GM12874 (cell line): ENCODE measurements at regions not wholly inside any gene's neighbourhood (a gene's known extent, or its start where the extent isn't known, plus 50 kb on each side); places are given as distances from the start of the nearest gene placed in this dataset.

Experiments used
- TF ChIP-seq, protein P1 (sequence below): IDR thresholded peaks from 2 replicates; pipeline ENCODE4 v1.5.1; 2011; ENCODE audit warnings: low read depth, mild to moderate bottlenecking, control low read depth, low read length, moderate library complexity; ENCODE audit not compliant: insufficient read depth

DNA sequence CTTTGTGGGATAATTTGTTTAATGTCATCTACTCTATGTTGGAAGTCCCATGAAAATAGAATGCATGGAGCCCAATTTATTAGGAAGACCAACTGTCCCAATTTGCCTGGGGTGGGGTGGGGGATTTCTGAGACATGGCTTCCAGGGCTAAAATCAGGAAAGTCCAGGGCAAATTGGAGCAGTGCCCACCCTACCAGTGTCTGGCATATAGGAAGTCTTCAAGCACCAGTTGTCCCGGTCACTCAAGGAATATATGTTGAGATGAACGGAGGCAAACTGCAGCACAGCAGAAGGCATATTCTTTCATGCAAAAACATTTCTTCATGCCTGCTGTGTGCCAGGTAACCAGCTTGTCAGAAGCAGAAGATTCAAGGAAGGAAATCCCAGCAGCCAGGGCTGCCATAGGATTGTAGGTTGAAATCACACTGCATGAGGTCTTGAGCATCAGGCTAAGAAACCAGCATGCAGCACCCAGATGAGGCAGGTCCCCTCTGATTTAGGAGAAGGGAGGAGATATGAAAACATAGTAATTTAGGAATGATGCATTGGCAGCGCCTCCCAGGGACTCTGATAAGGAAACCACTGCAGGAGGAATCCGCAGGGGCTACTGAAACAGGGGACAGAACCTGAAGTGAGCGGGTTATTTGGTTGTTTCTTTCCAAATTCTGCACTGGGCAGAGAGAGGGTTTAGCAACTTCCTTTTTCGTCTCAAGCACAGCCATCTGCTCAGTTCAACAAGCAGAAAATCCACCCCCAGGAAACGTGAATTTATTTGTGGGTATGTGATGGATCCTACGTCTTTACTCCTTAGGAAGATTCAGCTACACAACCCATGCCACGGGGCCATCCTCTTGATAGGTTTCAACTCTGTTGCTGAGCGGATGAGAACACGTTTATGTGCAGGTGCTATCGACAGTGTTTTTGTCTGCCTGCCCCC is 112.6 kb upstream of the CPEB4 start:
- TF ChIP-seq, protein P1, sequence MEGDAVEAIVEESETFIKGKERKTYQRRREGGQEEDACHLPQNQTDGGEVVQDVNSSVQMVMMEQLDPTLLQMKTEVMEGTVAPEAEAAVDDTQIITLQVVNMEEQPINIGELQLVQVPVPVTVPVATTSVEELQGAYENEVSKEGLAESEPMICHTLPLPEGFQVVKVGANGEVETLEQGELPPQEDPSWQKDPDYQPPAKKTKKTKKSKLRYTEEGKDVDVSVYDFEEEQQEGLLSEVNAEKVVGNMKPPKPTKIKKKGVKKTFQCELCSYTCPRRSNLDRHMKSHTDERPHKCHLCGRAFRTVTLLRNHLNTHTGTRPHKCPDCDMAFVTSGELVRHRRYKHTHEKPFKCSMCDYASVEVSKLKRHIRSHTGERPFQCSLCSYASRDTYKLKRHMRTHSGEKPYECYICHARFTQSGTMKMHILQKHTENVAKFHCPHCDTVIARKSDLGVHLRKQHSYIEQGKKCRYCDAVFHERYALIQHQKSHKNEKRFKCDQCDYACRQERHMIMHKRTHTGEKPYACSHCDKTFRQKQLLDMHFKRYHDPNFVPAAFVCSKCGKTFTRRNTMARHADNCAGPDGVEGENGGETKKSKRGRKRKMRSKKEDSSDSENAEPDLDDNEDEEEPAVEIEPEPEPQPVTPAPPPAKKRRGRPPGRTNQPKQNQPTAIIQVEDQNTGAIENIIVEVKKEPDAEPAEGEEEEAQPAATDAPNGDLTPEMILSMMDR: no peak

DNA sequence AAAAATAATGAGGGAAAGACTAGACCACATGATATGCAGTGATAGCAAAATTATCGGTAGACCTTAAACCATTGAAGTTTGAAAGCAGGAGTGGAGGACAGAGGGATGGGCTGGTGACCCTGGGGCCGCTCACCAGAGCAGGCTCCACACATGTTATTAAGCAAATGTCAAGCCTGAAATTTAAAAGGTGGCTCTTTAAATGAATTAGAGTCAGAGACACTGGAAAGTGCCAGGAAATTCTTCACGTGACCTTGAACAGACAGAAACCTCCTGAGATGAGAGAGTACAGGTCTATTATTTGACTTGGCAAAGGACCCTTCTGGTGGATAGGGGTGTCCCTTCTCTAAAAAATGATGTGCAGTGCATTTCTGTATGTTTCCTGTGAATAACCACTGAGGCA is 111.0 kb upstream of the CPEB4 start:
- TF ChIP-seq, protein P1: no peak

DNA sequence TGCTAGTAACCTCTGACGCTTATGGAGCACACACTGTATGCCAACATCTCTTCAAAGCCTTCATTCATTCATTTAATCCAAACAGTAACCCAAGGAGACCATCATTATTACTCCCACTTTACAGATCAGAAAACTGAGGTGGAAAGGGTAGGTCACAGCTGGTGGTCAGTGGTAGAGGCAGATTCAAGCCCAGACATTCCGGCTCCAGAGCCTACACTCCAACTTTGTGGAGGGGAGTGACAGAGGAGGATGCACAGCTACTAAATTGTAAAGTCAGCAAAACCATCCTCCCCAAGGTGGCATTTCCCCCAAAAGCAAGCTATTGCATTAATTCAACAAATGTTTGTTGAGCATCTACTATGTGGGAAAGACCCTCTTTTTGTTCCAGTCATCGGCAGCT is 110.5 kb upstream of the CPEB4 start:
- TF ChIP-seq, protein P1: no peak

DNA sequence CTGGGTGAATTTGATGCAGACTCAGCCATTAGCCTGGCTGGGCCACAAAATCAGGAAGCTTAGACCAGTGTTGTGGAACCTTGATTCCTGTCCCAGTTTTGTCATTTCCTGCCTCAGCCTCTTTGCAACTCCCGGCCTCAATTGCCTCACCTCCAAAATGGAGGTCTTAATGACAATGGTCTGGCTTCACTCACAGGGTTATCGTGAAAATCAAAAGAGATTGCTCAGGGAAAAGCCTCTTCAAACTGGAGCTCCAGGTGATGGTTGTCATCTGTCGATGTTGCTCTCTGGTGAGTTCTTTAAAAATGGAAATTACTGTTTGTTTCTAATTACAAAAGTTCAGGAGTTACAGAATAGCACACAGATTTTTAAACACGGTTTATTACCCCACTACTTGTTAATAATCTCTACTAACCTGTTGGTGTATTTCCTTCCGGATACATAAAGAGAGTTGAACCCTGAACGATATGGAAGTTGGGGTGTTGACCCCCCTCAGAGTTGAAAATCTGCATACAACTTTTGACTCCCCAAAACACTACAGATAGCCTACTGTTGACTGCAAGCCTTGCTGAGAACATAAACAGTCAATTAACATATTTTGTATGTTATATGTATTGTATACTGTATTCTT is 109.9 kb upstream of the CPEB4 start:
- TF ChIP-seq, protein P1: no peak

DNA sequence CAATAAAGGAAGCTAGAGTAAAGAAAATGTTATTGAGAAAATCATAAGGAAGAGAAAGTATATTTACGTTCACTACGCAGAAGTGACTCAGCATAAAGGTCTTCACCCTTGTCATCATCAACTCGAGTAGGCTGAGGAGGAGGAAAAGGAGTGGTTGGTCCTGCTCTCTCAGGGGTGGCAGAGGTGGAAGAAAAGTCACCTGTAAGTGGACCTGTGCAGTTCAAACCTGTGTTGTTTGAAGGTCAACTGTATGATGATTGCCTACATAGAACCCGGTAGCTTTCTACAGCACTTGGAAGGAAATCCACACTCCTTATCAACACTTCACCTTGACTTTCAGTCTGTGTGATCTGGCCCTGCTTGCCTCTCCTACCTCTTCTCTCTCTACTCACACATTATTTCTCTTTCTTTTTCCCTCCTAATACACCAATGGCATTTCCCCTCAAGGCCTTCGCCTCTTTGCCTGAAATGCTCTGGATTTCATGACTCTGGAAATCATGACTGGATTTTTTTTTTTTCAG is 109.3 kb upstream of the CPEB4 start:
- TF ChIP-seq, protein P1: no peak

DNA sequence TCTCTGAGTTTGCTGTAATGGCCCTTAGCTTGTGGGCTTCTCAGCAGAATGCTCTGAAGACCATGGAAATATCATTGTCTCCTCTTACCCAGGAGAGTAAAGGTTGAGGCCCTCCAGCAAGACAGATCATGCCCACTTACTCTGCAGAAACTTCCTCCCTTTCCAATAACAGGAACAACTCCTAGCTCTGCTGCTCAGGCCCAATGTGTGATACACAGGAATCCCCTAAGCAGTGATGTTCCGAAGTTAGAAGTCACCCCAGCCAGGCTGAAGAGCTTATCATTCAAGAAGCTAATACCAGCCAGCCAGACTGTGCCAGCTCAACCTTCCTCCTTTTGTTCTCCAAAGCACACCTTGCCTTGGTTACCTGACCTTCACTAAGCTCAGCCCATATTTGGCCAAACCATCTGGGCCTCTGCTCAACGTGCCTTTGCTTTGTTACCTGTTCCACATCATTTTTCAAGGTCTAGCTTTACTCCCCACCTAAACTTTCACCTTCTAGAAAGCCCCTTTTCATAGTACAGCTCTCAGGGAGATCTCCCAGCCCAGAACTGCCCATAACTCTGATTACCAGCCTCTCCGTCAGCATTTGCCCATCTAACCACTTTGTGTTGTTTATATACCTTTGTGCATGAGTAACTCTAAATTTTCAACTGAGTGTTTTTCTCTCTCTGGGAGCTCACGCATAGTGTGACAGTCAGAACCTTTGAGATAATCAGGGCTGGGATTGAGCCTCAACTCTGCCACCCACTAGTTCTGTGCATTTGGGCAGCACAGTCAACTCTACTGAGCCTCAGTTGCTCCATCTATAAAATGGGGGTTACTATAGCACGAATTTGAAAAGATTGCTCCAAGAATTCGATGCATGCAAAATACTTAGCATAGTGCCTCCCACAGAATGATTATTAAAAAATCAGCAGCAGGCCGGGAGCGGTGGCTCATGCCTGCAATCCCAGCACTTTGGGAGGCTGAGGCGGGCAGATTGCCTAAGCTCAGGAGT is 107.6 kb upstream of the CPEB4 start:
- TF ChIP-seq, protein P1: no peak
